ENCODE measurements at regions not wholly inside any gene's neighbourhood (a gene's known extent, or its start where the extent isn't known, plus 50 kb on each side); places are given as distances from the start of the nearest gene placed in this dataset.

GRCh38 chr12:59388176-59388575 is 207.7 kb upstream of the SLC16A7 start:
- no peaks in the 10 kb centered on the region for H3K9me3 ChIP-seq (ENCODE audit: control extremely low read depth in 1 of 5, control insufficient read depth in 4 of 5, insufficient read depth in 2 of 5, low read depth in 1 of 5, low read length in 4 of 5)

GRCh38 chr12:59386236-59386635 is 209.6 kb upstream of the SLC16A7 start:
- no CpG with 5 or more reads among the region's 1 CpG for WGBS (ENCODE audit: insufficient coverage)
- CTCF ChIA-PET, result no interaction called here
- Histone ChIP-seq H3K36me3 (ENCODE audit: control insufficient read depth in 4 of 4, insufficient read depth in 4 of 4, low read length in 3 of 4) (no peaks in the 10 kb centered on the region), H3K9me3 (ENCODE audit: control extremely low read depth in 1 of 5, control insufficient read depth in 4 of 5, insufficient read depth in 2 of 5, low read depth in 1 of 5, low read length in 4 of 5) (no peaks in the 10 kb centered on the region), H3K4me1 (ENCODE audit: control extremely low read depth in 1 of 4, control insufficient read depth in 4 of 4, insufficient read depth in 4 of 4, low read length in 3 of 4) (no peaks in the 10 kb centered on the region), H3K27me3 (replicated peaks in 2 of 5; ENCODE audit: control insufficient read depth in 4 of 5, insufficient read depth in 5 of 5, low read length in 4 of 5) (no peaks in the 10 kb centered on the region), H3K27ac (ENCODE audit: insufficient read depth in 1 of 2, low read depth in 1 of 2, low read length in 2 of 2, poor library complexity in 1 of 2, severe bottlenecking in 2 of 2) (no peak overlapping the region), H3K4me3 (ENCODE audit: control insufficient read depth in 1 of 7, extremely low read depth in 1 of 7, insufficient read depth in 4 of 7, low read depth in 2 of 7, low read length in 6 of 7) (no peak overlapping the region)
- POLR2A ChIA-PET, result no interaction called here
- DNase-seq, result no peak

More at GRCh38 chr12:59388176-59388575, 207.7 kb upstream of the SLC16A7 start:
- Histone ChIP-seq H3K27me3 (replicated peaks in 2 of 5; ENCODE audit: control insufficient read depth in 4 of 5, insufficient read depth in 5 of 5, low read length in 4 of 5) (no peaks in the 10 kb centered on the region), H3K27ac (ENCODE audit: insufficient read depth in 1 of 2, low read depth in 1 of 2, low read length in 2 of 2, poor library complexity in 1 of 2, severe bottlenecking in 2 of 2) (no peak overlapping the region), H3K4me3 (ENCODE audit: control insufficient read depth in 1 of 7, extremely low read depth in 1 of 7, insufficient read depth in 4 of 7, low read depth in 2 of 7, low read length in 6 of 7) (no peak overlapping the region), H3K4me1 (ENCODE audit: control extremely low read depth in 1 of 4, control insufficient read depth in 4 of 4, insufficient read depth in 4 of 4, low read length in 3 of 4) (no peaks in the 10 kb centered on the region), H3K36me3 (ENCODE audit: control insufficient read depth in 4 of 4, insufficient read depth in 4 of 4, low read length in 3 of 4) (no peaks in the 10 kb centered on the region)
- WGBS (ENCODE audit: insufficient coverage), result no CpG with 5 or more reads among the region's 1 CpG
- ChIA-PET CTCF (no interaction called here), POLR2A (no interaction called here)
- DNase-seq, result no peak

GRCh38 chr12:59383079-59383822 is 212.6 kb upstream of the SLC16A7 start:
- Histone ChIP-seq H3K4me3 (ENCODE audit: control insufficient read depth in 1 of 7, extremely low read depth in 1 of 7, insufficient read depth in 4 of 7, low read depth in 2 of 7, low read length in 6 of 7) (no peak overlapping the region), H3K36me3 (ENCODE audit: control insufficient read depth in 4 of 4, insufficient read depth in 4 of 4, low read length in 3 of 4) (no peaks in the 10 kb centered on the region), H3K27me3 (replicated peaks in 2 of 5; ENCODE audit: control insufficient read depth in 4 of 5, insufficient read depth in 5 of 5, low read length in 4 of 5) (no peaks in the 10 kb centered on the region), H3K27ac (ENCODE audit: insufficient read depth in 1 of 2, low read depth in 1 of 2, low read length in 2 of 2, poor library complexity in 1 of 2, severe bottlenecking in 2 of 2) (no peak overlapping the region), H3K9me3 (ENCODE audit: control extremely low read depth in 1 of 5, control insufficient read depth in 4 of 5, insufficient read depth in 2 of 5, low read depth in 1 of 5, low read length in 4 of 5) (no peaks in the 10 kb centered on the region), H3K4me1 (ENCODE audit: control extremely low read depth in 1 of 4, control insufficient read depth in 4 of 4, insufficient read depth in 4 of 4, low read length in 3 of 4) (no peaks in the 10 kb centered on the region)
- ChIA-PET CTCF (no interaction called here), POLR2A (no interaction called here)
- no peak for DNase-seq
- WGBS (ENCODE audit: insufficient coverage), result no CpG with 5 or more reads among the region's 1 CpG

GRCh38 chr12:59382282-59383078 is 213.3 kb upstream of the SLC16A7 start:
- POLR2A ChIA-PET, result no interaction called here

GRCh38 chr12:59381106-59381505 is 214.7 kb upstream of the SLC16A7 start:
- Histone ChIP-seq H3K4me1 (ENCODE audit: control extremely low read depth in 1 of 4, control insufficient read depth in 4 of 4, insufficient read depth in 4 of 4, low read length in 3 of 4) (no peaks in the 10 kb centered on the region), H3K27me3 (replicated peaks in 2 of 5; ENCODE audit: control insufficient read depth in 4 of 5, insufficient read depth in 5 of 5, low read length in 4 of 5) (no peaks in the 10 kb centered on the region), H3K9me3 (ENCODE audit: control extremely low read depth in 1 of 5, control insufficient read depth in 4 of 5, insufficient read depth in 2 of 5, low read depth in 1 of 5, low read length in 4 of 5) (no peaks in the 10 kb centered on the region), H3K36me3 (ENCODE audit: control insufficient read depth in 4 of 4, insufficient read depth in 4 of 4, low read length in 3 of 4) (no peaks in the 10 kb centered on the region), H3K4me3 (ENCODE audit: control insufficient read depth in 1 of 7, extremely low read depth in 1 of 7, insufficient read depth in 4 of 7, low read depth in 2 of 7, low read length in 6 of 7) (no peak overlapping the region), H3K27ac (ENCODE audit: insufficient read depth in 1 of 2, low read depth in 1 of 2, low read length in 2 of 2, poor library complexity in 1 of 2, severe bottlenecking in 2 of 2) (no peak overlapping the region)
- CTCF ChIA-PET, result no interaction called here
- no peak for DNase-seq
- POLR2A ChIA-PET, result interaction anchor here (0.7 kb wide), 2 partner anchors 190 to 840 kb away, joined by 3 to 4 read pairs; no protein-coding TSS in a partner anchor

More at GRCh38 chr12:59382282-59383078, 213.3 kb upstream of the SLC16A7 start:
- H3K27me3 ChIP-seq (replicated peaks in 2 of 5; ENCODE audit: control insufficient read depth in 4 of 5, insufficient read depth in 5 of 5, low read length in 4 of 5), result no peaks in the 10 kb centered on the region
- H3K27ac ChIP-seq (ENCODE audit: insufficient read depth in 1 of 2, low read depth in 1 of 2, low read length in 2 of 2, poor library complexity in 1 of 2, severe bottlenecking in 2 of 2), result no peak overlapping the region
- H3K4me3 ChIP-seq (ENCODE audit: control insufficient read depth in 1 of 7, extremely low read depth in 1 of 7, insufficient read depth in 4 of 7, low read depth in 2 of 7, low read length in 6 of 7), result peak overlapping the region in 1 of 7 experiments; percentile 10
- H3K4me1 ChIP-seq (ENCODE audit: control extremely low read depth in 1 of 4, control insufficient read depth in 4 of 4, insufficient read depth in 4 of 4, low read length in 3 of 4), result no peaks in the 10 kb centered on the region
- DNase-seq, result no peak
- no peaks in the 10 kb centered on the region for H3K36me3 ChIP-seq (ENCODE audit: control insufficient read depth in 4 of 4, insufficient read depth in 4 of 4, low read length in 3 of 4)
- CTCF ChIA-PET, result no interaction called here
- no peaks in the 10 kb centered on the region for H3K9me3 ChIP-seq (ENCODE audit: control extremely low read depth in 1 of 5, control insufficient read depth in 4 of 5, insufficient read depth in 2 of 5, low read depth in 1 of 5, low read length in 4 of 5)
- 100% methylated on average over 1 of the region's 3 CpGs for WGBS (ENCODE audit: insufficient coverage)

GRCh38 chr12:59375633-59376032 is 220.2 kb upstream of the SLC16A7 start:
- ChIA-PET POLR2A (no interaction called here), CTCF (no interaction called here)
- no peaks in the 10 kb centered on the region for H3K27me3 ChIP-seq (replicated peaks in 2 of 5; ENCODE audit: control insufficient read depth in 4 of 5, insufficient read depth in 5 of 5, low read length in 4 of 5)
- no peaks in the 10 kb centered on the region for H3K9me3 ChIP-seq (ENCODE audit: control extremely low read depth in 1 of 5, control insufficient read depth in 4 of 5, insufficient read depth in 2 of 5, low read depth in 1 of 5, low read length in 4 of 5)
- WGBS (ENCODE audit: insufficient coverage), result 92% methylated on average over 4 of the region's 4 CpGs
- no peak overlapping the region for H3K4me3 ChIP-seq (ENCODE audit: control insufficient read depth in 1 of 7, extremely low read depth in 1 of 7, insufficient read depth in 4 of 7, low read depth in 2 of 7, low read length in 6 of 7)
- H3K27ac ChIP-seq (ENCODE audit: insufficient read depth in 1 of 2, low read depth in 1 of 2, low read length in 2 of 2, poor library complexity in 1 of 2, severe bottlenecking in 2 of 2), result no peak overlapping the region
- H3K4me1 ChIP-seq (ENCODE audit: control extremely low read depth in 1 of 4, control insufficient read depth in 4 of 4, insufficient read depth in 4 of 4, low read length in 3 of 4), result no peaks in the 10 kb centered on the region
- no peaks in the 10 kb centered on the region for H3K36me3 ChIP-seq (ENCODE audit: control insufficient read depth in 4 of 4, insufficient read depth in 4 of 4, low read length in 3 of 4)
- no peak for DNase-seq

- CTCF ChIA-PET, result no interaction called here
- no peak overlapping the region for H3K4me3 ChIP-seq (ENCODE audit: control insufficient read depth in 1 of 7, extremely low read depth in 1 of 7, insufficient read depth in 4 of 7, low read depth in 2 of 7, low read length in 6 of 7)
- no peaks in the 10 kb centered on the region for H3K4me1 ChIP-seq (ENCODE audit: control extremely low read depth in 1 of 4, control insufficient read depth in 4 of 4, insufficient read depth in 4 of 4, low read length in 3 of 4)
- WGBS (ENCODE audit: insufficient coverage), result no CpG with 5 or more reads among the region's 1 CpG
- H3K9me3 ChIP-seq (ENCODE audit: control extremely low read depth in 1 of 5, control insufficient read depth in 4 of 5, insufficient read depth in 2 of 5, low read depth in 1 of 5, low read length in 4 of 5), result no peaks in the 10 kb centered on the region
- H3K27me3 ChIP-seq (replicated peaks in 2 of 5; ENCODE audit: control insufficient read depth in 4 of 5, insufficient read depth in 5 of 5, low read length in 4 of 5), result no peaks in the 10 kb centered on the region
- H3K36me3 ChIP-seq (ENCODE audit: control insufficient read depth in 4 of 4, insufficient read depth in 4 of 4, low read length in 3 of 4), result no peaks in the 10 kb centered on the region
- POLR2A ChIA-PET, result no interaction called here
- no peak for DNase-seq
- no peak overlapping the region for H3K27ac ChIP-seq (ENCODE audit: insufficient read depth in 1 of 2, low read depth in 1 of 2, low read length in 2 of 2, poor library complexity in 1 of 2, severe bottlenecking in 2 of 2)
Observed at GRCh38 chr12:59374783-59375182, 221.0 kb upstream of the SLC16A7 start.
